Epidermal melanocyte (primary cell): ENCODE measurements at regions not wholly inside any gene's neighbourhood (a gene's known extent, or its start where the extent isn't known, plus 50 kb on each side); places are given as distances from the start of the nearest gene placed in this dataset.

Experiments
- DNase-seq: peaks from one replicate; pipeline ENCODE4 v3.0.0; 2011; ENCODE audit warnings: low spot score; ENCODE audit not compliant: insufficient read length

DNA sequence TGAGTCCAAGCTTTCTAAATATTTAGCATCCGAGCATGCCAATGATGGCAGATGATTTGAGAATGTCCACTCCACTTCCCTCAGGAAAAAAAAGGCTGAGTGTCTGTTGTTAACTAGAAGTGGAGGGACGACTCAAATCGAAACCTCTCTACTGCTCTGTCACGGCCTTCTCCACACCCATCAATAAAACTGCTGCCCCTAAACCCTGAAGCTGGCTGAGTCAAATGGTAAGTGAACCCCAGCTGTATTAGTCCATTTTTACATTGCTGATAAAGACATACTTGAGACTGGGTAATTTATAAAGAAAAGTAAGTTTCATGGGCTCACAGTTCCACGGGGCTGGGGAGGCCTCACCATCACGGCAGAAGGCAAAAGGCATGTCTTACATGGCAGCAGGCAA lies 707.0 kb downstream of the QKI start:
- no peak for DNase-seq

DNA sequence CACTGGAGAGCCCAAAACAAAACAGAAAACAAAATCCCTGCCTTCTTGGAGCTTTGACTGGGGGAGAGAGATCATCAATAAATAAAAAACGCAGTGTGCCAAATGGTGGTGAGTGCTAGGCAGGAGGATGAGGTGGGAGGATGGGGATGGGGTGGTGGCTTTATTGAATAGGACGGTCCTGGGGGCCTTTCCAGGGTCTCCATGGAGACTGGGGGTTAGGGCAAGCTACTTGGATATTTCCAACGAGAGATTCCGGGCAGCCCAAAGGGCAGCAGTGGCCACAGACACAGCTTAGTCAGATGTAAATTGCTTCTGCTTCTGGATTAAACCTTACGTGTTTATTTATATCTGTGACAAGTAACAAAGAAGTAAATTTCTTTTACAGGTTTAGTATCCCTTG lies 700.1 kb downstream of the QKI start:
- no peak for DNase-seq

DNA sequence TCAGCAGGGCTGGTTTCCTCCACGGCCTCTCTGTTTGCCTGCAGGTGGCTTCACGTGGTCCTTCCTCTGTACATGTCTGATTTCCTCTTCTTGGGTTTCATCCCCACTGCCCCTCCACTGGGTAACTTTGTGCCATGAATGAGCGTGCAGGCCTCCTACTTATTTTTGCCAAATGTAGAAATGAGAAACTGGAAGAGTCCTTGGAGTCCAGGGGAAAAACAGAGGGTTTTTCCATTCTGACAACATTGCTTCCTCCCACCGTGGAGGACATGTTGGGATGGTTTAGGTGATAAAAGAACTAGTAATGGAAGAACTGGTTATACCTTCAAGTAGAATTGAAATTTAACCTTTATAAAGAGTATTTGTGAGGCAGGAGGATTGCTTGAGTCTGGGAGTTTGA lies 699.5 kb downstream of the QKI start:
- no peak for DNase-seq

DNA sequence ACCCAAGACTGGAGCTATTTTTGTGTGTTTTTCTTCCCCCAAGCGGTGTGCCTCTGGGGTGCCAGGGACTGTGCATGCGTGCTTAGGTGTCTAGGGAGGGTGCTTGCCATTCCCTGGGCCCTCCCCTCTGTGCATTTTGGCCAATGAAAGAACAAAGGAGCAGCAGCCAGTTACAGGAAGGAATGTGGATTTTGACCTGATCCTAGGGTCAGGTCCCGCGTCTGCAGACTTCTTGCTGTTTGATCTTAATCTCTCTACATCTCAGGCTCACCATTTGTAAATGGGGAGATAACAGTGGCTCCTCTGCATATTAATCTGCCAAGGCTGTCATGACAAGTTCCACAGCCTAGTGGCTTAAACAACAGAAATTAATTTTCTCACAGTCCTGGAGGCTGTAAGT lies 699.1 kb downstream of the QKI start:
- DNase-seq = no peak

DNA sequence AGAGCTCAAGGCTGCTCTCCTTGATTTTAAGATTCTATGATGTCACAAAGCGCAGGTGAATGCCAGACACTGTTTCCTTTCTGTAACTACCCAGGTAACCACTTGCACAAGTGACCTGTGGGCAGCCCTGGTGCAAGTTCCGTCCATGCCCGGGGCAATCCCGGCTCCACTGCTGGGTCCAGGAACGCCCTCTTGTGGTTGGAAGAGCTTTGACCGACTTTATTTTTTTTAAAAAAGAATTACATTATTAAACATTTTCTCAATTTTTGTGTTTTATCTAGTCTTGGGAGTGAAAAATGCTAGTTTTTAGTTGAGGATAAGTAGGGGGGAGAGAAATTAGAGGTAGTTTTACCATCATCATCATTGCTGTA lies 695.2 kb downstream of the QKI start:
- DNase-seq = no peak

DNA sequence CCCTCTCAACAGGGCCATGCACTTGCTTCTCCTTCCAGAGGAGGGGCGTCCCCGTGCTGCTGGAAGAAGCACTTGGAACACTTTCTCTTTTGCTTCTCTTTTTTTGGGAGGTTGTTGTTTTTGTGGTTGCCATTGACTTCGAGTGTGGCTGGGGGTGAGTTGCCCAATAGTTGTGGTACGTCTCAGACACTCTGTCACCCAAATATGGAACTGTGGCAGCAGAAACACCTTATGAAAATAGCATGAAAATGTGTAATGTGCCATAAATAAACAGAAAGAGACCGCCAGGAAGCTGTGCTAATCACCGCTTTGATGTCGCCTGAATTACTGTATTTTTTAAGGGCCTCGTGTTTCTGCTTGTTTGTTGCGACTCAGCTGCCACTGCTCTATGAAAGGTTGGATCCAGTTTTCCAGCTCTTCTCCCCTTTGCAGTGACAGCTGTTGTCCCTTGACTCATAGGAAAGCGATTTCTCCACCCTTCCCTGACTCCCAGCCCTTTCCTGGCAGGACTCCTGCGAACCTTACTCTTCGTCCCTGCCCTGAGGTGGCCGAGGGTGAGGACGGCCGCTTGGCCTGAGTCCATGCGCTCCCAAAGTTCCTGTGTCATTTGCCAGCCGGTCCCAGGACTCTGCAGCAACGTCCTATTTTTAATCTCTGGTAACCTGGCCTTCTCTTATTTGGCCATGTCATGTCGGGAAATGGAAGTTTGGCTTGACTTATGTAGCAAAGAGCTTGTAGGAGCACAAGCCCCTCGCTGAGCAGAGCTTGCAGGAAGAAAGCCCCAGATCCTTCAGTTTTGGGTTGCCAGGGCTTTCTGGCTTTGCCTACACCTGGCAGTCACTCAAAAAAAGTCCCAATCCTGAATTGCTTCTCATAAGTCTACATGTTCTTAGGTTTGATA lies 694.6 kb downstream of the QKI start:
- DNase-seq = no peak

DNA sequence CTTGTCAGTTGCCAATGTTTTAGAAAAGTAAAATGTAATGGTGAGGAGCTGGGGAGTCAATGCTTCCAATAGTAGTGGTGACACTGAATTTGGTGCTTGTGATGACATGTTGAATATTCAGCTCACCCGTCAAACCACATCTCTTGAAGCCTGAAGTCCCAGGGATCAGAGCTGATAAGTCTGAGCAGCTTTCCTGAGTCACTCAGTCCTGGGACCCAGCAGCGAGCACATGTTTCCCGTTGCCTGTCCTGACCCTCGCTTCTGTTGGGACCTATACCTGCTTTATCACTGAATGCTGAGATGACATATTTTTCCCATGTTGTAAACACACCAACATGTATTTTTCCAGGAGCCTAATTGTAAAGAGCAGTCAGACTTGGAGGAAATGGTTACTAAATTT lies 693.6 kb downstream of the QKI start:
- DNase-seq = no peak

DNA sequence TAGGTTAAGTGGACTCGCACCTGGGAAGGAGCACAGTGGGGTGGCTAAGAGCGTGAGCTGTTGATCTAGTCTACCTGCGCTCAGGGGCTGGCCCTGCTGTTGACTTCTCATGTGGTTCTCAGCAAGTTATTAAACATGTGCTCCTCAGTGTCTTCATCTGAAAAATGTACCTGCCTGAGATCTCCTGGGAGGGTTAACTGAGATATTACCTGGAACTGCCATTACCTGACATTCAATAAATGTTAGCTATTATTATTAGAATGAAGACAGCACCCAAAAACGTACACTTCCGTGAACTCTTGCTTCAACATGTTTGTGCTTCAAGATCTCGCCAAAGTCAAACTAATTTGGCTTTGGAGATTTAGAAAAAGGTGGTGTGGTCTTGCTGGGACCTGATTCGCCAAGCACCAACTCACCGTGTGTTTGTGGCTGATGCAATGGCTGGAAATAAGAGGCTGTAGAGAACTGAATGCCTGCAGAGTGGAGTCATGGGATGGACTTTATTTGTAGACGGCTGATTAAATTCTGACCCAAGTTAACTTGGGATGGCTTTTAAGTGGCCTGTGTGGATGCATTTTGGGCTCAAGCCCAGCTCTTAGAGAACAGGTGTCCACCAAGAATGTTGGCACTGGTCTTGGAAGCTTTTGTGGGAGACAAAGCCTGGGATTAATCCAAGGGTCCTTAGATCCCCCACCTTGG lies 692.9 kb downstream of the QKI start:
- DNase-seq = no peak

DNA sequence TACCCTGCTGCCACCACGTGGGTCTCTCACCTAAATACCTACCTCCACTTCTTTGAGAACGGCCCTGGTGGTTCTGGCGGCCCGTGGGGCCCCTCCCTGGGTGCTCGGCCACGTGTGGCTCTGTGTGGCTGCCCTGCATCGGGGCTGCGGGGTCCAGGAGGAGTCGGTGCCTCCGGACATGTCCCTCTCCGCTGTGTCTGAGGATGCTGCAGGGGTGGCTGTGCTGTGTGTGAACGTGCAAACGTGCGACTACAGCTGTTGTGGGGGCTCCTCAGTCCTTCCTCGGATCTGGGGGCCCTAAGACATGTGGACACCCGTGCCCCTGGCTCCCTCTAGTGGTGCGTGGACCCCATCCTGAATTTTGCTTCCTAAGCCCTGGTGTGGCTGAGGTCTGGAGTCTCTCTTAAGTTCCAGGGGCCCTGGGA lies 691.8 kb downstream of the QKI start:
- DNase-seq = no peak

DNA sequence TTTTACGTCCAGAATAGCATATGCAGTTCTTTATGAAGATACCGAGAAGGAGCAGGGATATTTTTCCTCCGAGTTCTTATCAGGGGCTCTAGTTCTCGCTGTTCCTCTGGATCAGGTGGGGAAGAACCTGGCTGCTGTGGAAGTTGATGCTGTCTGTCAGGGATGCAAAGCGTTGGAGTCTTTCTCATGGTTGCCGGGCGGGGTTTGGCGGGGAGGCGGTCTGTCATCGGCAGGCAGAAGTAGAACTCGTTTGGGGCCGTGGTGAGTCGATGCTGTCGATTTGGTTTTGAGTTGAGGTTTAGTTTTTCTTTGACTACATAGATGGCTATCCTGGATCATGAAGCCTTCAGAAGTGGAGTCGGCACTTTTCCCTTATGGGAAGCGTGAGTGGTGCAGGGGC lies 691.2 kb downstream of the QKI start:
- no peak for DNase-seq

DNA sequence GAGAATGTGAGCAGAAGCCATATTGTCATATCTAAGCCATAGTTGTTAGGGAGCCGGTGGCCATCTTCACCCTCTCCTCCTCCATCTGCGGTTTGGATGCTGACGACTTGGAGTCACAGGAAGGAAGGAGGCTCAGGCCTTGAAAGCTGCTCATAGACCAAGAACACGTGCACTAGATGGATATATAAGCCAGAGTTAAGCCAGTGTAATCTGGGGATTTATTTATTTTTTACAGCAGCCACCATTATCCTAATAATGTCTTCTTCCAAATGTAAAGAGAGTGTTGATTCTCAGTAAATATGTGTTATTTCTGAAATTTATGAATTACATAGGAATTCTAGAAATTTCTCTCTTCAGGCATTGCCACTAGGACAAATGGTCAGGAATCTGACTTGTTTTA lies 689.9 kb downstream of the QKI start:
- DNase-seq = no peak

DNA sequence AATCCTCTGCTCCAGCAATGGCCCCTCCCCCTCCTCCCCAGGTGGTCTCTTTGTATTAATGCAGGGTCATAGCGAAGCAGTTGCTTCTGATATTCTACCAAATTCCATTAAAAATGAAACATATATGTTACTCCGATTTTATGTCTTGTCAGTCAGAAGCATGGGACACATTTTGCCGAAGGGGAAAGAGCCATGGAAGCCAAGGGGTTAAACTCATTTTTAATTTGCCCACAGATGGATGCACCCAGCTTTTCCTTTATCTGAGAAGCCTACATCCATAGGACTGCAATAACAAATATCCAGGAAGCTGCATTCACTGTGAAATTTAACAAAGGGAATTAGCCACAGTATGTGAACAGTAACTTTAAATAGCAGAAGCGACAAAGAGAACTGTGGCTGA lies 688.2 kb downstream of the QKI start:
- no peak for DNase-seq

DNA sequence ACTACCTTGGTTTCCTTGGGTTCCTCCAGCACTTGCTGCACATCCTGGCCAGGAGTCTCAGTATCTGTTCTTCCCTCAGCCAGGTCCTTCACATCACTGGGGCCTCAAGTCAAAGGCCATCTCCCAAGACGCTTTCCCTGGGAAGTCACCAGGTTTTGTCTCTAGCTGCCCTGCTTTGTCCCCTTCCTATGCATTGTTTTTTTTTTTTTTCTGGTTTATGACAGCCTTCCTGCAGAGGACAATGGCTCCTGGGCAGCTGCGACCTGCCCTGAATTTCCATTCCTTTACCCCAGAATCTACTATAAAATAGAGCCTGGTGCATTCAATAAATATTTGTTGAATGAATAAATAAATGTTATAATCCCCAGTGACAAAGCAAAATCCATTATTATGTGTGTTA lies 687.3 kb downstream of the QKI start:
- DNase-seq = no peak

DNA sequence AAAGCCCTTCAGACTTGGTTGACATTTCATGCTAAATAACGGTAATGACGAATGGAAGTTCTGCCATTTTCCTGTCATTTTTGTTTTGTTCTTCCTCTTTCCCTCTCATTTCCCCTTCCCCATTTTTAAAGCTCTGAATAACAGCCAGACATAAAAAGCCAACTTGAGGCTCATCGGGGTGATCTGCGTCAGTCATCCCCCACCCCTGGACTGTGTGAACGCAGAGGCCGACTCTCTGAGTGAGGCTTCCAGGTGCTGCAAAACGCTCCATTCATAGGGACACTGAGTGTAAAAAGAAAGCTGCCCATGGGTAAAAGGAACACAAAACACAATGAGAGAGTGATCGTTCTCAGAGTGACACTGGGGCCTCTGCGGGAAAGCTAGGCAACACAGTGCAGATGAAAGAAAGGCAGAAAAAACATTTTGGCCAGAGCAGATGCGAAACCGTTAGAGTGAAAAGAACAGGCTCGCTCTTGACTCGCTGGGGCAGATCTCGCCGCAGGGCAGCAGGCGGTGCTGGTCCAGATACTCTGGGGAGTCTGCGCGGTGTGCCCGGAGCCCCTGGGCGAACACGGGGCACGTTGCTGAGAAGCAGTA lies 684.8 kb downstream of the QKI start:
- no peak for DNase-seq

DNA sequence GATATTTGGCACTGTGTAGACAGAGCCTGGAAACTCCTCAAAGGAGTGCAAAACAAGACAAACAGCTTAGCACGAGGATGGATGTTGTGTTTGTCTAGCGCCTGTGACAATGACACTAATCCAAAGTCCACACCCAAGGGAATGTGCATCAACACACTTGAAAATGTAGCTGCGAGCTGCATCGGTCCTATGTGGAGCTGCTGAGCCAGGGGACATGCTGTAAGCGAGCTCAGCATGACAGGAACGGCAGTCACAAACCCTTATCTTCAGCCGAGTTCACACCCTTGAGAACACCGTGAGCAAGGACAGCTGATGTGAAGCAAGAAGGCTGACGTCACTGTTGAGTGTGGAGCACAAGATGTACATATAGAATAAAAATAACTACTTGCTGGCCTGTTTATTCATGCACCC lies 684.3 kb downstream of the QKI start:
- DNase-seq = no peak

DNA sequence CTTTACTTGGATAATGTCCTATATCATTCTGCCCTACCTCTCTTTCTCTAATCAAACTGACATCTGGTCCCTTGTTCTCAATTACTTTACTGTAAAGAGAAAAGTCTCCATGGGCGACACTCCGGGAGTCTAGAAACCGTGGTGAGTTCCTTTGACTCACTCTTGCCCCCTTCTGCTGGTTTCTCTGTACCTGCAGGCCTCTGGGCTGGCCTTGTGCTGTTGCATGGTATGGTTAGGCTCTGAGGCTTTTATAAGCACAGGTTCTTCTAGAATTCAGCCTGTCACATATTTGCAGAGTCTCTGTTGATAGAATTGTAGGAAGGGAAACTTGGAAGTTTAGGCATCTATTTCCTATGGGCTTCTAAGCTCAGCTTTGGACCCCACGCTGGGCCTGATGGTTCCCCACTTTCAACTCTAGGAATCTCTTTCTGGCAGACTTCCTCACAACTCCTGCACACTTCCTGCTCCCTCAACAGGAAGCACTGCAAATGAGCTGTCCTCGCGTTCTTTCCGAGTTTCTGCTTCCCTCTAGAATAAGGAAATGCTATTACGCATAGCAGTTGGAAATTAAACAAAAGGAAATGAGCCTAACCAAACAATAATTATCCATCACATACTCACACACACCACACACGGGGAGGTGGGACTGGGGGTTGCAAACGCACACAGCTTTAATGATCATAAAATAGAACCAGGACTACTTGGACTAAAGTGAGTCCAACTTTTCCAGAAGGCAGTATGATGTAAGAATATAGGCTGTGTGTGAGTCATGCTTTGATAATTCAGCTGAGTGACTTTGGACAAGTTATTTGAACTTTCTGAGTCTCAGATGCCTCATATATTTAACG lies 683.3 kb downstream of the QKI start:
- no peak for DNase-seq

DNA sequence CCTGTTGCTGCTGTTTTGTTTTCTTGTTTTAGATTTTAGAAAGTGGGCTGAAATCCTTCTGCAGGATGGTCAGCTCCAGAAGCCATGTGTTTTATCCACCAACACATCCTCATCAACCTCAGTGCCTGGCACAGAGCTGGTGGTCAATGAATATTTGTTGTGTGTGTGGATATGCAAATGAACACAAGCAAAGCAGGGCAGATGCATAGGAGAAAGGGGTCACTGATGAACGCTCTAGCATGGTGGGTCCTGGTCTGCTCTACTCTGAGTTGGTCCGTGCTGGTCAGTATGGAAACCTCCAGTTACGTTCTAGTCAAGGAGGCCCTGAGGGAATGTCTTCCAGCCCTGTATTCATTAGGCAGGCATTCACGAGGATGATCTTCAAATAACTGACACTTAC lies 682.5 kb downstream of the QKI start:
- DNase-seq = no peak

DNA sequence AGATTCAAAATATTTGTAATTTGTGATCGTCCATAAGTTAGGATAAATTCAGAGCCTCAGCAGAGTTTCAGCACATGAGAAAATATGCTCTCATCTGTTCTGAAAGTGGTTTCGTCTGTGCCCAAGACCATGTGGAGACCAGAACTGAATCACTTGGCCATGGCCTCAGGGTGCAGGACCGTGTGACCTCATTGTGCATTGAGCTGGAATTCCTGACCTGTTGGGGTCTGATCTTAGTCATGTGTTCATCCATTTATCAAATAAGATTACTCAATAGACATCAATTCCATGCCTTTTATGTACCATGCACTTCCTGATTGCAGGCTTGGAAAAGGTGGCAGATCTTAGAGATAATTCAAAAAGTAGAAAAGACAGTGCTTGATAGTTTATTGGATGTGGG lies 680.5 kb downstream of the QKI start:
- no peak for DNase-seq

DNA sequence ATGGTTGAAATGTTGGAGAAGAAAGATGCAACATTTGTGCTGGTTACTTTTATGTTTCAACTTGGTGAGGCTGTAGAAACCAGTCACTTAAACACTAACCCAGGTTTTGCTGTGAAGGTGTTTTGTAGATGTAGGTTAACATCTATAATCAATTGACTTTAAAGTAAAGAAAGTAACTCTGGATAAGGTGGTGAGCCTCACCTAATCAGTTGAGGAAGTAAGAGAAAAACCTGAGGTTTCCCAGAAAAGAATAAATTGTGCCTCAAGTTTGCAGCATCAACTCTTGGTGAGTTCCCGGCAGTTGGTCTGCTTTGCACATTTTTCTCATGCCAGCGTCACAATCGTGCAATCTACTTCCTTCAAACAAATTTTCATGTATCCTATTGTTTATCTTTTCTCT lies 673.4 kb downstream of the QKI start:
- no peak for DNase-seq

DNA sequence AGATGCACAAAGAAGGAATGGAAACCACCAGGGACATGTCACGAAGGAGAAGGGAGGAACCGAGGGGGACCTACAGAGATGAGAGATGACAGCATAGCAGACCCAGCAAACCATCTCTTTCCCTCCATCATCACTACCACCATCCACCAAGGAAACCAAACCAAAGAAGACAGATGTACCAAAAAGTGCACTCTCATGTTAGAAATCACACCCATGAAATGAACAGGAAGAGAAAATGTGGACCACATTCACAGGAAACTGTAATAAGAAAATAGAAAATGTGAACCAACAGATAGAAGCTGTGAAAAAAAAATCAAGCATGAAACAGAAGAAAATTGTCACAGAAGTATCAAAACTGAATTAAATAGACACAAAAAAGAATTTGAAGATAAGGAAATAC lies 672.7 kb downstream of the QKI start:
- DNase-seq = no peak

DNA sequence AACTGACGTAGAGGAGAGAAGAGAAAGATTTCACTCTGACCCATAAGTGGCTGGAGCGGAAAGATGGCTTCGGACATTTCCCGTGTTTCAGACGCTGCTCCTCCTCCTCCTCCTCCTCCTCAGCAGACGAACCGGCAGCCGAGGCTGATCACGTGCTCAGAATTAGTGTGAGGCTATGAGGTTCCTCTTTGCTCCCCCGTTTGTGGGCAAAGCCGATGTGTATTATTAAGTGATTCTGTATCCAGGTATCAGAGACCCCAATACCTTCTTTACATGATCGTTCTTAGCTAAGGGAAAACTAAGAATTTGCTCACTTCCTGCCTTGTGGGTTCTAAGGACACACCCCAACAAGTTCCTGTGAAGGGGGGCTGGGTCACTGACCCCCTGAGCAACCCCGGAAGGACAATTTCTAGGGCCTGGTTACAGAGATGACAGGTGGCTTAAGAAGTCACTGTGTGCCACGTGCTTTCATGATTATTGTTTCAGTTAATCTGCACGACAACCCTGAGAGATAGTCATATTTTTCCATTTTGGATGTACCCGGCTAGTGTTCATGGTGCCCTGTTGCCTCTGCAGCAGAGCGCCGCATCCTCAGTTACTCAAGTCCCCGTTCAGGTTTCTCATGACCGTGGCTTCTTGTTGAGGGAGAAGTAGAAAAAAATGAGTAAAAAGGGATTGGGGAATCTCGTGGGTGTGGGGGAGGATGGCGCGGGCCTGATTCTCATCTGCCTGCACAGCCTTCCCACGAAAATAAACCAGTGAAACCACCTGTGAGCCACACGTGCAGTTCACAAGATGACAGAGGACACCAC lies 671.8 kb downstream of the QKI start:
- DNase-seq = no peak
